Brain microvascular endothelial cell (primary cell): ENCODE measurements at regions not wholly inside any gene's neighbourhood (a gene's known extent, or its start where the extent isn't known, plus 50 kb on each side); places are given as distances from the start of the nearest gene placed in this dataset.
"Not testable (repeated sequence)": the region's sequence is repeated elsewhere in the genome, so short reads cannot be mapped to it uniquely, and the experiment has no call there.

Experiments used
- DNase-seq: peaks from one replicate; pipeline ENCODE4 v3.0.0-alpha.2; 2020
- H3K27ac ChIP-seq: fragments of 250-450 bp; sonication (Bioruptor Pico); 2 replicates; pipeline ENCODE4 v1.5.1; 2020; ENCODE audit warnings: mild to moderate bottlenecking, moderate library complexity
- H3K27me3 ChIP-seq: fragments of 250-450 bp; sonication (Bioruptor Pico); replicated peaks from 2 replicates; pipeline ENCODE4 v1.5.1; 2020; ENCODE audit warnings: mild to moderate bottlenecking
- H3K36me3 ChIP-seq: fragments of 250-450 bp; sonication (Bioruptor Pico); replicated peaks from 2 replicates; pipeline ENCODE4 v1.5.1; 2020; ENCODE audit warnings: mild to moderate bottlenecking
- H3K4me3 ChIP-seq: 2 replicates; pipeline ENCODE4 v1.5.1; 2011; ENCODE audit warnings: low read depth, mild to moderate bottlenecking, control low read depth, low read length, moderate library complexity
- CTCF ChIP-seq: IDR thresholded peaks from 2 replicates; pipeline ENCODE4 v1.5.1; 2011; ENCODE audit warnings: low read depth, mild to moderate bottlenecking, moderate library complexity, low read length, control low read depth, inconsistent platforms; ENCODE audit errors: missing control alignments
- in situ Hi-C: cut with HindIII; loops from 2 replicates; pipeline ENCODE4 v1.10.0; 2017; ENCODE audit warnings: low sequenced_read_pairs, low pct_ligation_motif_present

- in situ Hi-C loops = no loop called here
- no peaks in the 10 kb centered on the region for H3K27me3 ChIP-seq
Measured at GRCh38 chr4:162830899-162831298, 335.8 kb downstream of the NAF1 start.

GRCh38 chr4:162817374-162817773 is 349.3 kb downstream of the NAF1 start:
- H3K27ac ChIP-seq, H3K36me3 ChIP-seq, H3K27me3 ChIP-seq, in situ Hi-C loops, DNase-seq, H3K4me3 ChIP-seq: not testable (repeated sequence)

More at GRCh38 chr4:162830899-162831298, 335.8 kb downstream of the NAF1 start:
- DNase-seq = no peak
- H3K4me3 ChIP-seq = no peak overlapping the region
- no peaks in the 10 kb centered on the region for H3K36me3 ChIP-seq
- H3K27ac ChIP-seq = no peak overlapping the region
- TF ChIP-seq CTCF = no peak

- no peak for TF ChIP-seq CTCF
- Histone ChIP-seq H3K4me3 (no peak overlapping the region), H3K27ac (no peak overlapping the region), H3K27me3 (no peaks in the 10 kb centered on the region), H3K36me3 (no peaks in the 10 kb centered on the region)
- DNase-seq = no peak
- in situ Hi-C loops = no loop called here
Measured at GRCh38 chr4:162804351-162804924, 362.3 kb downstream of the NAF1 start.

- Histone ChIP-seq H3K4me3 (no peak overlapping the region), H3K27ac (no peak overlapping the region), H3K36me3 (no peaks in the 10 kb centered on the region), H3K27me3 (no peaks in the 10 kb centered on the region)
- no peak for TF ChIP-seq CTCF
- no peak for DNase-seq
- in situ Hi-C loops = no loop called here
Measured at GRCh38 chr4:162803378-162803777, 363.3 kb downstream of the NAF1 start.

GRCh38 chr4:162797108-162797507 is 369.6 kb downstream of the NAF1 start:
- TF ChIP-seq CTCF = no peak
- H3K27me3 ChIP-seq = no peaks in the 10 kb centered on the region
- no peak overlapping the region for H3K27ac ChIP-seq
- no peak for DNase-seq
- no peaks in the 10 kb centered on the region for H3K36me3 ChIP-seq
- in situ Hi-C loops = no loop called here
- no peak overlapping the region for H3K4me3 ChIP-seq

GRCh38 chr4:162793571-162793970 is 373.1 kb downstream of the NAF1 start:
- in situ Hi-C loops = no loop called here
- no peaks in the 10 kb centered on the region for H3K36me3 ChIP-seq
- no peak for DNase-seq

More at GRCh38 chr4:162793571-162793970, 373.1 kb downstream of the NAF1 start:
- Histone ChIP-seq H3K27ac (peak overlapping the region; percentile 59), H3K4me3 (no peak overlapping the region), H3K27me3 (no peaks in the 10 kb centered on the region)
- TF ChIP-seq CTCF = no peak
